ENCODE measurements at regions not wholly inside any gene's neighbourhood (a gene's known extent, or its start where the extent isn't known, plus 50 kb on each side); places are given as distances from the start of the nearest gene placed in this dataset.

- TF ChIP-seq CTCF (IDR thresholded peaks at IDR 0.05; ENCODE audit: low read length) (no peak), EZH2 (IDR thresholded peaks at IDR 0.05; ENCODE audit: borderline replicate concordance, low read length) (no peak)
Observed at GRCh38 chr6:78268591-78269452, 598.5 kb upstream of the IRAK1BP1 start.

All from OCI-LY1 (cell line).